ENCODE measurements at regions not wholly inside any gene's neighbourhood (a gene's known extent, or its start where the extent isn't known, plus 50 kb on each side); places are given as distances from the start of the nearest gene placed in this dataset.

GRCh38 chr5:23727271-23727670 is 219.9 kb downstream of the PRDM9 start:
- no peak overlapping the region for H2AFZ ChIP-seq (ENCODE audit: low read length)
- H3K9ac ChIP-seq (ENCODE audit: low read depth, low read length, poor library complexity): no peak overlapping the region
- no peaks in the 10 kb centered on the region for H3K79me1 ChIP-seq (ENCODE audit: low read depth, low read length)
- H3K27ac ChIP-seq (replicated peaks; ENCODE audit: low read length): no peak overlapping the region
- no peak overlapping the region for H2BK5ac ChIP-seq (ENCODE audit: low read length)
- no peak overlapping the region for H3K18ac ChIP-seq (ENCODE audit: low read length)
- no peak overlapping the region for H2BK120ac ChIP-seq (ENCODE audit: low read depth, low read length)
- no peak overlapping the region for H2BK15ac ChIP-seq (ENCODE audit: low read length)
- no peak overlapping the region for H3K4me2 ChIP-seq (ENCODE audit: insufficient read depth, low read length, poor library complexity, severe bottlenecking)
- no CpG with 5 or more reads among the region's 4 CpGs for WGBS, 2 donors (ENCODE audit: extremely low coverage in 2 of 2, insufficient read length in 2 of 2, insufficient replicate concordance in 1 of 2)
- H3K4me3 ChIP-seq (ENCODE audit: low read length in 2 of 2): no peak overlapping the region
- H3K27me3 ChIP-seq (ENCODE audit: control insufficient read depth in 3 of 3, insufficient read depth in 3 of 3, low read depth in 1 of 3, low read length in 3 of 3): no peaks in the 10 kb centered on the region
- H4K91ac ChIP-seq (ENCODE audit: low read depth, low read length, poor library complexity): no peak overlapping the region
- H3K23ac ChIP-seq (ENCODE audit: low read depth, low read length, poor library complexity): no peak overlapping the region
- no peak overlapping the region for H4K8ac ChIP-seq (ENCODE audit: low read depth, low read length)
- no peak overlapping the region for H2BK12ac ChIP-seq (ENCODE audit: low read length)
- no peaks in the 10 kb centered on the region for H3K9me3 ChIP-seq (replicated peaks in 1 of 2; ENCODE audit: control insufficient read depth in 2 of 2, insufficient read depth in 1 of 2, low read depth in 1 of 2, low read length in 2 of 2)
- no peaks in the 10 kb centered on the region for H3K36me3 ChIP-seq (replicated peaks in 1 of 2; ENCODE audit: control insufficient read depth in 2 of 2, insufficient read depth in 2 of 2, low read length in 2 of 2)
- no peaks in the 10 kb centered on the region for H3K4me1 ChIP-seq (ENCODE audit: control insufficient read depth in 2 of 2, insufficient read depth in 1 of 2, low read depth in 1 of 2, low read length in 2 of 2)
- no peak overlapping the region for H3K4ac ChIP-seq (ENCODE audit: low read length)
- H2AK5ac ChIP-seq (ENCODE audit: low read depth, low read length): no peak overlapping the region
- no peak overlapping the region for H3K14ac ChIP-seq (ENCODE audit: low read length)
- DNase-seq (ENCODE audit: low spot score): no peak

GRCh38 chr5:23730023-23730422 is 222.6 kb downstream of the PRDM9 start:
- H2AK5ac ChIP-seq (ENCODE audit: low read depth, low read length): no peak overlapping the region
- H3K18ac ChIP-seq (ENCODE audit: low read length): no peak overlapping the region
- no peak overlapping the region for H2BK15ac ChIP-seq (ENCODE audit: low read length)
- no peak overlapping the region for H3K9ac ChIP-seq (ENCODE audit: low read depth, low read length, poor library complexity)
- DNase-seq (ENCODE audit: low spot score): peak; percentile 2
- no peak overlapping the region for H3K27ac ChIP-seq (replicated peaks; ENCODE audit: low read length)
- no peaks in the 10 kb centered on the region for H3K36me3 ChIP-seq (replicated peaks in 1 of 2; ENCODE audit: control insufficient read depth in 2 of 2, insufficient read depth in 2 of 2, low read length in 2 of 2)
- H3K79me1 ChIP-seq (ENCODE audit: low read depth, low read length): no peaks in the 10 kb centered on the region
- no peaks in the 10 kb centered on the region for H3K27me3 ChIP-seq (ENCODE audit: control insufficient read depth in 3 of 3, insufficient read depth in 3 of 3, low read depth in 1 of 3, low read length in 3 of 3)
- no peaks in the 10 kb centered on the region for H3K9me3 ChIP-seq (replicated peaks in 1 of 2; ENCODE audit: control insufficient read depth in 2 of 2, insufficient read depth in 1 of 2, low read depth in 1 of 2, low read length in 2 of 2)
- no peak overlapping the region for H4K8ac ChIP-seq (ENCODE audit: low read depth, low read length)
- no peak overlapping the region for H3K23ac ChIP-seq (ENCODE audit: low read depth, low read length, poor library complexity)
- no peak overlapping the region for H3K4me2 ChIP-seq (ENCODE audit: insufficient read depth, low read length, poor library complexity, severe bottlenecking)
- H3K4me3 ChIP-seq (ENCODE audit: low read length in 2 of 2): no peak overlapping the region
- H3K4ac ChIP-seq (ENCODE audit: low read length): no peak overlapping the region
- no peaks in the 10 kb centered on the region for H3K4me1 ChIP-seq (ENCODE audit: control insufficient read depth in 2 of 2, insufficient read depth in 1 of 2, low read depth in 1 of 2, low read length in 2 of 2)
- H3K14ac ChIP-seq (ENCODE audit: low read length): no peak overlapping the region
- no peak overlapping the region for H2BK5ac ChIP-seq (ENCODE audit: low read length)
- H2AFZ ChIP-seq (ENCODE audit: low read length): no peak overlapping the region
- no CpG with 5 or more reads among the region's 2 CpGs for WGBS, 2 donors (ENCODE audit: extremely low coverage in 2 of 2, insufficient read length in 2 of 2, insufficient replicate concordance in 1 of 2)
- no peak overlapping the region for H4K91ac ChIP-seq (ENCODE audit: low read depth, low read length, poor library complexity)
- H2BK120ac ChIP-seq (ENCODE audit: low read depth, low read length): no peak overlapping the region
- H2BK12ac ChIP-seq (ENCODE audit: low read length): no peak overlapping the region

- Histone ChIP-seq H3K4me2 (ENCODE audit: insufficient read depth, low read length, poor library complexity, severe bottlenecking) (no peak overlapping the region), H3K79me1 (ENCODE audit: low read depth, low read length) (no peaks in the 10 kb centered on the region), H3K27me3 (ENCODE audit: control insufficient read depth in 3 of 3, insufficient read depth in 3 of 3, low read depth in 1 of 3, low read length in 3 of 3) (no peaks in the 10 kb centered on the region), H2AK5ac (ENCODE audit: low read depth, low read length) (no peak overlapping the region), H4K91ac (ENCODE audit: low read depth, low read length, poor library complexity) (no peak overlapping the region), H3K9me3 (replicated peaks in 1 of 2; ENCODE audit: control insufficient read depth in 2 of 2, insufficient read depth in 1 of 2, low read depth in 1 of 2, low read length in 2 of 2) (no peaks in the 10 kb centered on the region), H3K36me3 (replicated peaks in 1 of 2; ENCODE audit: control insufficient read depth in 2 of 2, insufficient read depth in 2 of 2, low read length in 2 of 2) (no peaks in the 10 kb centered on the region), H3K18ac (ENCODE audit: low read length) (no peak overlapping the region), H4K8ac (ENCODE audit: low read depth, low read length) (no peak overlapping the region), H3K4me1 (ENCODE audit: control insufficient read depth in 2 of 2, insufficient read depth in 1 of 2, low read depth in 1 of 2, low read length in 2 of 2) (no peaks in the 10 kb centered on the region), H3K9ac (ENCODE audit: low read depth, low read length, poor library complexity) (no peak overlapping the region), H3K4ac (ENCODE audit: low read length) (no peak overlapping the region), H2BK120ac (ENCODE audit: low read depth, low read length) (no peak overlapping the region), H2AFZ (ENCODE audit: low read length) (no peak overlapping the region), H2BK12ac (ENCODE audit: low read length) (no peak overlapping the region), H3K14ac (ENCODE audit: low read length) (no peak overlapping the region), H3K27ac (replicated peaks; ENCODE audit: low read length) (no peak overlapping the region), H2BK15ac (ENCODE audit: low read length) (no peak overlapping the region), H2BK5ac (ENCODE audit: low read length) (no peak overlapping the region), H3K4me3 (ENCODE audit: low read length in 2 of 2) (no peak overlapping the region), H3K23ac (ENCODE audit: low read depth, low read length, poor library complexity) (no peak overlapping the region)
- DNase-seq (ENCODE audit: low spot score): no peak
- no CpG with 5 or more reads among the region's 4 CpGs for WGBS, 2 donors (ENCODE audit: extremely low coverage in 2 of 2, insufficient read length in 2 of 2, insufficient replicate concordance in 1 of 2)
Measured at GRCh38 chr5:23740029-23740428, 232.6 kb downstream of the PRDM9 start.

DNA sequence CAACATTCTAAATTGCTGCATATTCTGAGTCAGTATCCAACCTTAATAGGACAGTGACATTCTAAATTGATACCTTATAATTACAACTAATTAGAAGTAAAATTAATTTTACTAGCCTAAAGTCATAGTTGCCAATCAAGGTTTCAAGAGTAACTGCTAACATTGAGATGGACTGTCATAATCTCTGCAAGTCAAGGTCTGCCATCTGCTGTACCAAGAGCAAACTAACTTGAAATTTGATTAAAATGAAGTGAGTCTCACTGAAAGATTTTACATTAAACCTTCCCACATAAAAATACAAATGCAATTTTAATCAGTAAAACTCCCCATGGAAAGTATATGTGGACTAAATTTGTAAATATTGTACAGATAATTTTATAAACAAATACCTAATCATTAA is 235.3 kb downstream of the PRDM9 start:
- H3K4ac ChIP-seq (ENCODE audit: low read length): no peak overlapping the region
- no peak overlapping the region for H3K4me2 ChIP-seq (ENCODE audit: insufficient read depth, low read length, poor library complexity, severe bottlenecking)
- no peak overlapping the region for H4K8ac ChIP-seq (ENCODE audit: low read depth, low read length)
- H3K36me3 ChIP-seq (replicated peaks in 1 of 2; ENCODE audit: control insufficient read depth in 2 of 2, insufficient read depth in 2 of 2, low read length in 2 of 2): no peaks in the 10 kb centered on the region
- no peak for DNase-seq (ENCODE audit: low spot score)
- no peak overlapping the region for H3K23ac ChIP-seq (ENCODE audit: low read depth, low read length, poor library complexity)
- H2BK120ac ChIP-seq (ENCODE audit: low read depth, low read length): no peak overlapping the region
- no peak overlapping the region for H4K91ac ChIP-seq (ENCODE audit: low read depth, low read length, poor library complexity)
- H3K27ac ChIP-seq (replicated peaks; ENCODE audit: low read length): no peak overlapping the region
- H3K4me1 ChIP-seq (ENCODE audit: control insufficient read depth in 2 of 2, insufficient read depth in 1 of 2, low read depth in 1 of 2, low read length in 2 of 2): no peaks in the 10 kb centered on the region
- H3K18ac ChIP-seq (ENCODE audit: low read length): no peak overlapping the region
- H2AFZ ChIP-seq (ENCODE audit: low read length): no peak overlapping the region
- no peak overlapping the region for H3K4me3 ChIP-seq (ENCODE audit: low read length in 2 of 2)
- H3K9me3 ChIP-seq (replicated peaks in 1 of 2; ENCODE audit: control insufficient read depth in 2 of 2, insufficient read depth in 1 of 2, low read depth in 1 of 2, low read length in 2 of 2): no peaks in the 10 kb centered on the region
- H3K9ac ChIP-seq (ENCODE audit: low read depth, low read length, poor library complexity): no peak overlapping the region
- no peak overlapping the region for H2BK15ac ChIP-seq (ENCODE audit: low read length)
- H3K14ac ChIP-seq (ENCODE audit: low read length): no peak overlapping the region
- no peak overlapping the region for H2AK5ac ChIP-seq (ENCODE audit: low read depth, low read length)
- H3K79me1 ChIP-seq (ENCODE audit: low read depth, low read length): no peaks in the 10 kb centered on the region
- H3K27me3 ChIP-seq (ENCODE audit: control insufficient read depth in 3 of 3, insufficient read depth in 3 of 3, low read depth in 1 of 3, low read length in 3 of 3): no peaks in the 10 kb centered on the region
- H2BK12ac ChIP-seq (ENCODE audit: low read length): no peak overlapping the region
- H2BK5ac ChIP-seq (ENCODE audit: low read length): no peak overlapping the region
